Ovary (tissue), 7 donors: ENCODE measurements at regions not wholly inside any gene's neighbourhood (a gene's known extent, or its start where the extent isn't known, plus 50 kb on each side); places are given as distances from the start of the nearest gene placed in this dataset.

Experiments
- DNase-seq, 5 donors: peaks; one replicate each; pipeline ENCODE4 v3.0.0-alpha.2; 2019 to 2020
- H3K27ac ChIP-seq, 2 donors: fragments of 200-600 bp; one replicate each; pipeline versions ENCODE4 v1.5.1 to v1.8.0; 2019 to 2022
- H3K27me3 ChIP-seq: fragments of 200-600 bp; one replicate; pipeline ENCODE4 v1.8.0; 2022
- H3K36me3 ChIP-seq: fragments of 200-600 bp; sonication (generic); one replicate; pipeline ENCODE4 v1.5.1; 2019
- H3K4me1 ChIP-seq: one replicate; pipeline ENCODE4 v1.8.1; 2013; ENCODE audit warnings: mild to moderate bottlenecking, moderate library complexity; ENCODE audit not compliant: insufficient read depth
- H3K4me3 ChIP-seq: fragments of 200-600 bp; sonication (generic); one replicate; pipeline ENCODE4 v1.5.1; 2017
- H3K9me3 ChIP-seq, 2 donors: fragments of 200-600 bp in 1 of 2; sonication (generic) in 1 of 2; one replicate each; pipeline versions ENCODE4 v1.5.1 to v1.8.1; 2013 to 2019; ENCODE audit warnings: mild to moderate bottlenecking in 1 of 2, moderate library complexity in 1 of 2
- CTCF ChIP-seq, 3 donors: fragments of 450-650 bp in 2 of 3; fragments of 200-600 bp in 1 of 3; IDR thresholded peaks; one replicate each; pipeline versions ENCODE4 v1.5.1 to v1.8.0; 2016 to 2022; ENCODE audit warnings: antibody characterized with exemption in 3 of 3, mild to moderate bottlenecking in 1 of 3
- EP300 ChIP-seq: sonication (generic); formaldehyde crosslinking; IDR thresholded peaks from one replicate; pipeline ENCODE4 v1.6.1; 2017; ENCODE audit warnings: antibody characterized with exemption
- POLR2A ChIP-seq: fragments of 450-650 bp; IDR thresholded peaks from one replicate; pipeline ENCODE4 v1.6.1; 2017; ENCODE audit warnings: antibody characterized with exemption, mild to moderate bottlenecking, moderate library complexity
- WGBS, 3 donors: extraction: QIAGEN DNeasy Blood & Tissue Kit in 1 of 3; methylation state at CpG; one replicate each; pipeline versions ENCODE4 v1.1.5 to v1.1.7; 2013 to 2017; 5-methylcytosine and 5-hydroxymethylcytosine counted together
- intact Hi-C, 4 donors: fragments of 100-400 bp; cut with DNase I; formaldehyde crosslinking; loops; one replicate each; pipeline versions ENCODE4 v1.11.0 to v1.15.1; 2022 to 2023
- donor health status: DM: no; HTN: no; CAD: no; lungs with moderate emphysema.
- donor health status: DM: no; HTN: no; CAD: no.
- donor health status: Bipolar disorder and iron deficiency.
- donor health status: DM: no; HTN: no; CAD: no.
- donor health status: DM: yes; HTN: yes; CAD: no.

- WGBS, 3 donors, result 79 to 91% (median 83%) methylated on average over 1 of the region's 1 CpG
- Histone ChIP-seq H3K27me3 (no peaks in the 10 kb centered on the region), H3K4me1 (no peaks in the 10 kb centered on the region), H3K27ac (no peak overlapping the region), H3K4me3 (no peak overlapping the region), H3K36me3 (no peaks in the 10 kb centered on the region), H3K9me3 (no peaks in the 10 kb centered on the region)
- intact Hi-C loops, result no loop called here
- TF ChIP-seq EP300 (no peak), CTCF (IDR thresholded peaks at IDR 0.05) (no peak), POLR2A (no peak)
- DNase-seq, result no peak
Measured at GRCh38 chr6:102485480-102485879, 1092.0 kb downstream of the GRIK2 start.

DNA sequence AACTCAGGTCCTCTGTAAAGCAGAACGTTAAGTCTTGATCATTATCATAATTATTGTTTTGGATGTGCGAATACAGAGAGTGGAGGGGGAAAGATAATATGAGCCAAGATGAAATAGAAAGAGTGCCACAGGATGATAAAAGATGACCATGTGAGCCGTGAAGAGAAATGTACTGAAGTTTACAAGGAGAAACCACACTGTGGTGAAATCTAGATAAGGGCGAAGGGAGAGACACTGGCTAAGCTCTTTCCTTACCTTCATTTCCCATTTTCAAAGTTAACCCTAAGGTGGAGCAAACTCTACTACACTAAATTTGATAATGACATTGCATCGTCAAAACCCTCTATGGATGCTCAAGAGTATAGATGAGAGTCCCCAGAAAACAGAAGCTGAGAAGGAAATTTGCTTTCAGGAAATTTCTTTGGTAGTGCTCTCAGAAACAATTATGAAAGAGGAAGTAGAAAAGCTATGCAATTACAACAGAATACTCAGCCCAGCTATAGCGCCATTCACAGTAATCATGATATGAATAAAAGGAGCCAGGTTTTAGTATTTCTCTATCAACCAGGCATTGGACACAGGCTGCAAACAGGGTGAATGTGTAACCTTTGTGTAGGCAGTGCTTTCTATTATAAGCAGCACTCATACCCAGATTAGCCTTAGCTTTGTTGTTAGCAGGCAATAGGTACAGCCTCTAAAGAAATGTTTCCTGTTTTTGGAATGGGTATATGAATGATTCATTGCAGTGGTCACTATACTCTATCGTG is 1080.7 kb downstream of the GRIK2 start:
- DNase-seq, result no peak
- Histone ChIP-seq H3K36me3 (no peaks in the 10 kb centered on the region), H3K27ac (no peak overlapping the region), H3K4me1 (no peaks in the 10 kb centered on the region), H3K27me3 (no peaks in the 10 kb centered on the region), H3K9me3 (no peaks in the 10 kb centered on the region), H3K4me3 (no peak overlapping the region)
- intact Hi-C loops, result no loop called here
- 70 to 76% (median 74%) methylated on average over 7 of the region's 7 CpGs for WGBS, 3 donors
- TF ChIP-seq EP300 (no peak), CTCF (IDR thresholded peaks at IDR 0.05) (no peak), POLR2A (no peak)

DNA sequence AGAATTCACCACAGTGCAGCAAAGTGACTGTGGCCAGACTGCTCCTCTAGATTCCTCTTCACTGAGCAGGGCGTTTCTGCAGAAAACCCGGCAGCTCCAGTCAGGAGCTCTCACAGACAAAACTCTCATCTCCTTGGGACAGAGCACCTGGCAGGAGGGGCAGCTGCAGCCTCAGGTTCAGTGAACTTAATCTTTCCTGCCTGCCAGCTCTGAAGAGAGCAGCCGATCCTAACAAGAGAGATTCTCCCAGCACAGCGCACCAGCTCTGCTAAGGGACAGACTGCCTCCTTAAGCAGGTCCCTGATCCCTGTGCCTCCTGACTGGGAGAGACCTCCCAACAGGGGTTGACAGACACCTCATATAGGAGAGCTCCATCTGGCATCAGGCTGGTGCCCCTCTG is 1065.5 kb downstream of the GRIK2 start:
- Histone ChIP-seq H3K36me3 (no peaks in the 10 kb centered on the region), H3K4me3 (no peak overlapping the region), H3K27me3 (no peaks in the 10 kb centered on the region), H3K27ac (no peak overlapping the region), H3K9me3 (no peaks in the 10 kb centered on the region), H3K4me1 (no peaks in the 10 kb centered on the region)
- DNase-seq, result no peak
- TF ChIP-seq POLR2A, result no peak
- no peak for TF ChIP-seq CTCF (IDR thresholded peaks at IDR 0.05)
- TF ChIP-seq EP300, result no peak
- intact Hi-C loops, result no loop called here
- 72 to 80% (median 77%) methylated on average over 4 of the region's 4 CpGs for WGBS, 3 donors

- H3K27me3 ChIP-seq, result no peaks in the 10 kb centered on the region
- intact Hi-C loops, result no loop called here
- no peak overlapping the region for H3K27ac ChIP-seq
- WGBS, 3 donors, result 73 to 95% (median 76%) methylated on average over 1 of the region's 1 CpG
- DNase-seq, result no peak
- no peak overlapping the region for H3K4me3 ChIP-seq
- no peaks in the 10 kb centered on the region for H3K36me3 ChIP-seq
- no peak for TF ChIP-seq CTCF (IDR thresholded peaks at IDR 0.05)
- TF ChIP-seq POLR2A, result no peak
- TF ChIP-seq EP300, result no peak
- H3K9me3 ChIP-seq, result no peaks in the 10 kb centered on the region
- no peaks in the 10 kb centered on the region for H3K4me1 ChIP-seq
Measured at GRCh38 chr6:102438171-102438570, 1044.7 kb downstream of the GRIK2 start.
